Body of pancreas (tissue), 4 donors: ENCODE measurements at regions not wholly inside any gene's neighbourhood (a gene's known extent, or its start where the extent isn't known, plus 50 kb on each side); places are given as distances from the start of the nearest gene placed in this dataset.

ENCODE experiments used
- ATAC-seq: fragments of 150-250 bp; one replicate; pipeline ENCODE4 v1.9.1; 2016
- DNase-seq, 4 donors: peaks; one replicate each; pipeline ENCODE4 v3.0.0-alpha.2; 2019
- H3K27ac ChIP-seq, 4 donors: fragments of 200-600 bp; sonication (generic); 1 replicate in 3 of 4; 2 replicates in 1 of 4; pipeline versions ENCODE4 v1.5.1 to v1.6.1; 2016 to 2019; ENCODE audit warnings: mild to moderate bottlenecking in 1 of 4, mixed read lengths in 1 of 4, moderate library complexity in 1 of 4
- H3K27me3 ChIP-seq, 2 donors: fragments of 200-600 bp; sonication (generic); one replicate each; pipeline ENCODE4 v1.6.0; 2016; ENCODE audit warnings: mild to moderate bottlenecking in 1 of 2
- H3K36me3 ChIP-seq, 2 donors: fragments of 200-600 bp; sonication (generic); replicated peaks in 1 of 2; 2 replicates each; pipeline ENCODE4 v1.5.1; 2016; ENCODE audit warnings: low read depth in 2 of 2; ENCODE audit not compliant: insufficient read depth in 1 of 2
- H3K4me1 ChIP-seq: fragments of 200-600 bp; sonication (generic); one replicate; pipeline ENCODE4 v1.6.0; 2016
- H3K4me3 ChIP-seq, 2 donors: fragments of 200-600 bp; sonication (generic); 1 replicate in 1 of 2; 2 replicates in 1 of 2; pipeline ENCODE4 v1.5.1; 2016 to 2019
- H3K9me3 ChIP-seq, 3 donors: fragments of 200-600 bp; sonication (generic); 1 replicate in 2 of 3; 2 replicates in 1 of 3; pipeline ENCODE4 v1.5.1; 2016
- POLR2A ChIP-seq, 3 donors: fragments of 450-650 bp; IDR thresholded peaks; one replicate each; pipeline ENCODE4 v1.6.1; 2016; ENCODE audit warnings: antibody characterized with exemption in 3 of 3, mild to moderate bottlenecking in 2 of 3
- WGBS, 2 donors: methylation state at CpG; one replicate each; pipeline ENCODE4 v1.1.5; 2017; 5-methylcytosine and 5-hydroxymethylcytosine counted together
- intact Hi-C: fragments of 100-400 bp; cut with DNase I; formaldehyde crosslinking; loops from one replicate; pipeline ENCODE4 v1.15.1; 2023
- TF ChIP-seq, protein P1 (sequence below), 7 experiments: fragments of 450-650 bp in 4 of 7; fragments of 200-600 bp in 3 of 7; sonication (generic) in 3 of 7; IDR thresholded peaks; one replicate each; pipeline ENCODE4 v1.5.1; 2016 to 2019; ENCODE audit warnings: antibody characterized with exemption in 7 of 7

DNA sequence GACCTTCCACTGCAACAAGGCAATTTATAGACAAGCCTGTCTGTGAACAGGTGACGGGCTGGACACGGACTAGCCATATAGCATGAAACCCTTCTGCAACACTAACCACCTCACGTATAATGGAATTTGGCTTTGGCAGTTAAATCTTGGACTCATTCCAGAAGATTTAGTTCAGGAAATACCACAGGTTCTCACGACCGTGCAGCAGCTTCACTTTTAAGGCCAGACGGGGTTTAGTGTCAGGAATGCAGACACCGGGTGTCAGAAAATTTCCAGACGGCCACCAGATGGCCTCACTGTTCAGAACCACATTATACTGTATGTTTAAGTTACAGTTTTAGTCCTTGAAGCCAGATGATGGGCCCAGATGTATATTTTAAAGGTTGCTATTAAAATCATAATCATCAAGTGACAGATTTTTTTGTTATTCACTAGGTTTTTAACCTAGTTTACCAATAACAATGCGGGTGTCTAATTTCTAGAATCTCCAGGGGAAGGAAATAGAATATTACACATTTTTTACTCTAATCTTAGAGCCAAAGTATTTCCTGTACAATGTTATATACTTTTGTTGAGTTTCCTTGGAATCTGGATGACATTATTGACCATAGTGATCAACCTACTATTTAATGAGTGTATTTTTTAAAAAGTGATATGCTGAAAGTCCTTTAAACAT lies 90.5 kb upstream of the TMPO start:
- TF ChIP-seq, protein P1, sequence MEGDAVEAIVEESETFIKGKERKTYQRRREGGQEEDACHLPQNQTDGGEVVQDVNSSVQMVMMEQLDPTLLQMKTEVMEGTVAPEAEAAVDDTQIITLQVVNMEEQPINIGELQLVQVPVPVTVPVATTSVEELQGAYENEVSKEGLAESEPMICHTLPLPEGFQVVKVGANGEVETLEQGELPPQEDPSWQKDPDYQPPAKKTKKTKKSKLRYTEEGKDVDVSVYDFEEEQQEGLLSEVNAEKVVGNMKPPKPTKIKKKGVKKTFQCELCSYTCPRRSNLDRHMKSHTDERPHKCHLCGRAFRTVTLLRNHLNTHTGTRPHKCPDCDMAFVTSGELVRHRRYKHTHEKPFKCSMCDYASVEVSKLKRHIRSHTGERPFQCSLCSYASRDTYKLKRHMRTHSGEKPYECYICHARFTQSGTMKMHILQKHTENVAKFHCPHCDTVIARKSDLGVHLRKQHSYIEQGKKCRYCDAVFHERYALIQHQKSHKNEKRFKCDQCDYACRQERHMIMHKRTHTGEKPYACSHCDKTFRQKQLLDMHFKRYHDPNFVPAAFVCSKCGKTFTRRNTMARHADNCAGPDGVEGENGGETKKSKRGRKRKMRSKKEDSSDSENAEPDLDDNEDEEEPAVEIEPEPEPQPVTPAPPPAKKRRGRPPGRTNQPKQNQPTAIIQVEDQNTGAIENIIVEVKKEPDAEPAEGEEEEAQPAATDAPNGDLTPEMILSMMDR (IDR thresholded peaks at IDR 0.05), result peak; percentile 48 to 78 (median 72)
- TF ChIP-seq POLR2A (IDR thresholded peaks at IDR 0.05), result no peak
- intact Hi-C loops, result loop anchor here (10.0 kb wide), 1 partner anchor 100 kb away; no protein-coding TSS in a partner anchor
- DNase-seq (peak; percentile 72 to 83 (median 76)), ATAC-seq (peak; percentile 92)
- 11 to 17% methylated on average over 8 to 9 of the region's 9 CpGs for WGBS, 2 donors
- H3K4me3 ChIP-seq, result no peak overlapping the region
- no peaks in the 10 kb centered on the region for H3K36me3 ChIP-seq
- peaks cover 14% of the 10 kb centered on the region for H3K4me1 ChIP-seq
- no peaks in the 10 kb centered on the region for H3K27me3 ChIP-seq
- H3K9me3 ChIP-seq, result no peaks in the 10 kb centered on the region
- H3K27ac ChIP-seq, result no peak overlapping the region

GRCh38 chr12:98425859-98426258 lies 89.5 kb upstream of the TMPO start:
- Histone ChIP-seq H3K36me3 (no peaks in the 10 kb centered on the region), H3K9me3 (no peaks in the 10 kb centered on the region), H3K4me1 (peaks cover 14% of the 10 kb centered on the region), H3K4me3 (no peak overlapping the region), H3K27me3 (no peaks in the 10 kb centered on the region), H3K27ac (no peak overlapping the region)
- DNase-seq (no peak), ATAC-seq (no peak)
- whole genome bisulfite sequencing, 2 donors, result 58 to 61% methylated on average over 4 of the region's 4 CpGs
- intact Hi-C loops, result loop anchor here (10.0 kb wide), 1 partner anchor 99 kb away; no protein-coding TSS in a partner anchor
- no peak for TF ChIP-seq POLR2A (IDR thresholded peaks at IDR 0.05)
- TF ChIP-seq, protein P1 (IDR thresholded peaks at IDR 0.05), result no peak

DNA sequence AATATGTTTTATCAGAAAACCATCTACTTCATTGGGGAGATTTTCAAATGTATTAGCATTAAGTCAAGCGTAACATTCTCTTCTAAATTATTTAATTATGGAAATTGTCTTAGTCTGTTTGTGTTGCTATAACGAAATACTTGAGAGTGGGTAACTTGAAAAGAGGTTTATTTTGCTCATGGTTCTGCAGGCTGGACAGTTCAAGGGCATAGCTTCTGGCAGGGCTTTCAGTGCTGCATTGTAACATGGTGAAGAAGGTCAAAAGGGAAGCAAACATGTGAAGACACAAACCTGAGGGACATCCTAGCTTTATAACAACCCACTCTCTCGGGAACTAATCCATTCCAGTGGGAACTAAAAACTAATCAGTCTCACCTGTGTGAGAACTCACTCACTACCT lies 84.3 kb upstream of the TMPO start:
- WGBS, 2 donors, result 94 to 97% methylated on average over 3 of the region's 3 CpGs

DNA sequence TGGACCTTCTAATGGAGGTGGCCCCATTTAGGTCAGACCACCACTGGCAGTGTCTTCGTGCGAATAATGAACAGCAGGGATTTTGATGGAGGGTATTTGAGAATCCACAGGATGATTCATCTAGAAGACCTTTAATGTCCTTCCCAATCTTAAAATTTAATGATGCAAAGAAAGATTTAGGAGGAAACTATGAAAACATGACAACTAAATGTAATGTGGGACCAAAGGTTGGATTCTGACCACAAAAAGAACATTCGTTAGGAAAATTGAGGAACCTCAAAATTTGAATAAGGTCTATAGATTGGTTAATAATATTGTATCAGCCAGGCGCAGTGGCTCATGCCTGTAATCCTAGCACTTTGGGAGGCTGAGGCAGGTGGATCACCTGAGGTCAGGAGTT lies 78.2 kb upstream of the TMPO start:
- ATAC-seq (no peak), DNase-seq (no peak)
- intact Hi-C loops, result no loop called here
- Histone ChIP-seq H3K27me3 (no peaks in the 10 kb centered on the region), H3K4me1 (peaks cover 27% of the 10 kb centered on the region), H3K4me3 (no peak overlapping the region), H3K36me3 (no peaks in the 10 kb centered on the region), H3K9me3 (no peaks in the 10 kb centered on the region), H3K27ac (no peak overlapping the region)
- 82 to 92% methylated on average over 4 of the region's 4 CpGs for WGBS, 2 donors
- TF ChIP-seq, protein P1 (IDR thresholded peaks at IDR 0.05), result no peak
- no peak for TF ChIP-seq POLR2A (IDR thresholded peaks at IDR 0.05)

More for the DNA sequence above, 84.3 kb upstream of the TMPO start:
- DNase-seq (no peak), ATAC-seq (no peak)
- no peaks in the 10 kb centered on the region for H3K9me3 ChIP-seq
- no peaks in the 10 kb centered on the region for H3K4me1 ChIP-seq
- H3K27ac ChIP-seq, result no peak overlapping the region
- no peak overlapping the region for H3K4me3 ChIP-seq
- no peaks in the 10 kb centered on the region for H3K36me3 ChIP-seq
- TF ChIP-seq, protein P1 (IDR thresholded peaks at IDR 0.05), result no peak
- TF ChIP-seq POLR2A (IDR thresholded peaks at IDR 0.05), result no peak
- H3K27me3 ChIP-seq, result no peaks in the 10 kb centered on the region
- intact Hi-C loops, result no loop called here
